Astrocyte of the spinal cord (primary cell): ENCODE measurements at regions not wholly inside any gene's neighbourhood (a gene's known extent, or its start where the extent isn't known, plus 50 kb on each side); places are given as distances from the start of the nearest gene placed in this dataset.

ENCODE experiments used
- DNase-seq: peaks from one replicate; pipeline ENCODE4 v3.0.0; 2011; ENCODE audit warnings: low read depth, low spot score
- H3K4me3 ChIP-seq: 2 replicates; pipeline ENCODE4 v1.5.1; 2011; ENCODE audit warnings: low read depth, mild to moderate bottlenecking, low read length, moderate library complexity
- in situ Hi-C: cut with HindIII; loops from 2 replicates; pipeline ENCODE4 v1.10.0; 2017; ENCODE audit warnings: low sequenced_read_pairs
- TF ChIP-seq, protein P1 (sequence below): IDR thresholded peaks from 2 replicates; pipeline ENCODE4 v1.5.1; 2012; ENCODE audit warnings: low read depth, mild to moderate bottlenecking, low read length, inconsistent platforms

DNA sequence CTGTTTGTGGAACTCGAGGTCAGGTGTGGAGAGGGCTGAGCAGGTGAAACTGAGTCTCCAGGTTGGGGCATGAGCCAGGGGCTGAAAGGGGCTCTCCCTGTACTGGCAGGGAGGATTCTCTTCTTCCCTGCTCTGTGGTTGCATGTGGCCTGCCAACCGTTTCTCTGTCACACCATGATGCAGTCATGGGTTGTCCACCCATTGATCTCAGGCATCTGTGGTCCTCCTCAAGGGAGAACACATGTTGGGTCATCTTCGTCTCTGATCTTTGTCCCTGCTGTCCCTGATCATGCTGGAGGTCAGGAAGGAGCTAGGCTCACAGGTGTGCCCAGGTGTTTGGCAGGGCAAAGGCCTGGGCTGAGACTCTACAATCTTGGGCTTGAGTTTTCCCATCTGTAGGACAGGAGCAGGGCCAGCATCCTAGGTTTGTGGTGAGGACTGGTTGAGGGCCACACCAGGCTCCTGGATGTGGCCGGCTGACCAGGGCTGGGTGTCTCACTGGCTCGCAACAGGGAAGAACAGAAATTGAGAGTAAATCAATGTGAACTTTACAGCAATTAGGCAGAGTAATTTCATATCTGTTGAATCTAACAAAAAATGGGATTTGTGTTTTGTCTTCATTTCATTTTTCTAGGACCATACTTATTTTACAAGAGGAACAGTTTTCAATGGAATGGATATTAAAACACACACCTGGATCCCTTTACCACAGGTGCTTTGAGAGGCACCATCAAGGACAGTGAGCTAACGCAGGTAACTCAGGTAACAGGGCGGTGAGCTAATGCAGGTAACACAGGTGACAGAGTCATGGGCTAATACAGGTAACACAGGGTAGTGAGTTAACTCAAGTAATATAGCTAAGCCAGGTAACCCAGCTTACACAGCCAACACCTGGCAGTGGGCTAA lies 58.5 kb upstream of the IGFBP3 start:
- DNase-seq, result no peak
- TF ChIP-seq, protein P1, sequence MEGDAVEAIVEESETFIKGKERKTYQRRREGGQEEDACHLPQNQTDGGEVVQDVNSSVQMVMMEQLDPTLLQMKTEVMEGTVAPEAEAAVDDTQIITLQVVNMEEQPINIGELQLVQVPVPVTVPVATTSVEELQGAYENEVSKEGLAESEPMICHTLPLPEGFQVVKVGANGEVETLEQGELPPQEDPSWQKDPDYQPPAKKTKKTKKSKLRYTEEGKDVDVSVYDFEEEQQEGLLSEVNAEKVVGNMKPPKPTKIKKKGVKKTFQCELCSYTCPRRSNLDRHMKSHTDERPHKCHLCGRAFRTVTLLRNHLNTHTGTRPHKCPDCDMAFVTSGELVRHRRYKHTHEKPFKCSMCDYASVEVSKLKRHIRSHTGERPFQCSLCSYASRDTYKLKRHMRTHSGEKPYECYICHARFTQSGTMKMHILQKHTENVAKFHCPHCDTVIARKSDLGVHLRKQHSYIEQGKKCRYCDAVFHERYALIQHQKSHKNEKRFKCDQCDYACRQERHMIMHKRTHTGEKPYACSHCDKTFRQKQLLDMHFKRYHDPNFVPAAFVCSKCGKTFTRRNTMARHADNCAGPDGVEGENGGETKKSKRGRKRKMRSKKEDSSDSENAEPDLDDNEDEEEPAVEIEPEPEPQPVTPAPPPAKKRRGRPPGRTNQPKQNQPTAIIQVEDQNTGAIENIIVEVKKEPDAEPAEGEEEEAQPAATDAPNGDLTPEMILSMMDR, result no peak
- no peak overlapping the region for H3K4me3 ChIP-seq
- in situ Hi-C loops, result no loop called here

DNA sequence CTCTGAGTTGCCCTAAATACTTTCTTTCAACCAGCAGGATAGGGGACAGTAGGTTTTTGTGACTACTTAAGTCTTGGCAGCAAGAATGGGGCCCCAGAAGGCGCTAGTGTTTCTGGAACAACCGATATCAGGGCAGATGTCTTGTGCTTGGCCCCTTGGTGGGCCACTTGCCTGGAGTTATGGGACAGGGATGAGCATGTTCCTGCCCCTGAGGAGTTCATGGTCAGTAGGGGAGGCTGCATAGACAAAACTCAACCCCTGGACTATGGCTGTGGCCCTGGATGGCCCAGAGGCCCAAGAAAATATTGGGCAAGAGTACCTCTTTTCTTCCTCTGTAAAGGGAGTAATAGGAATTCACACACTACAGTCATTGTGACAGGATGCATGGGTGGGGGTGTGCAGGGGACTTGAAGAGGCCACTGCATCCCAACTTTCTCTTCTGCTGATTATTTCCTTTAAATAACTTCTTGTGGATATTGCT lies 57.7 kb upstream of the IGFBP3 start:
- no peak for DNase-seq
- H3K4me3 ChIP-seq, result no peak overlapping the region
- TF ChIP-seq, protein P1, result no peak
- in situ Hi-C loops, result no loop called here

DNA sequence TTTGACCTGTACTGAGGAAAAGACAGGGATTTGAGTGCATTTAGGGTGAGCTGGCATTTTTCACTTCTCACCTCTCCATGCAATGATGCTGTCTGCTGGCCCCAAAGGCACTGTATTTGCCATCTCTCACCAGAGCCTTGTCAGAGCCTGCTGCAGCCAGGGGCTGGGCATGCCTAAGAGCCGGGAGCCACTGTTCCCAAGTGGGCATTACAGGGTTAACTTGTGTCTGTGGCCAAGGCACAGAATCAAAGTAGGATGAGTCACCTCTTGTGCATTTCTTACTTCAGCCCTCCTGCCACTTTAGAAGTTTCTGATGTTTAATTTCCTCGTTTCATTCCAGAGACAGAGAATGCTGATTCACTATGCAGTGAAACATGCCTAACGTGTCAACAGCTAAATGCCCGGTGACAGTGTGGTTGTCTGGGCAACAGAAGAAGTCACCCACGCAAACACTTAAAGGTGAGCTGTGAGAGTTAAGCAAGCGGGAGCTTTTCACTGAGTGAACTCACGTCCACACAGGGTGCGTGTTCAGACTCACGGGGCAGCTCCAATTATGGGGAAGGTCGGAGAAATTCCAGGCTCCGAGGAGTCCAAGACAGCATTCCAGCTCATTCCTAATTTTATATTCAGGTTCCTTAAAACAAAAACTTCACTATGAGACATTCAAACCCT lies 57.1 kb upstream of the IGFBP3 start:
- in situ Hi-C loops, result no loop called here
- TF ChIP-seq, protein P1, result no peak
- peak; percentile 96 for DNase-seq

DNA sequence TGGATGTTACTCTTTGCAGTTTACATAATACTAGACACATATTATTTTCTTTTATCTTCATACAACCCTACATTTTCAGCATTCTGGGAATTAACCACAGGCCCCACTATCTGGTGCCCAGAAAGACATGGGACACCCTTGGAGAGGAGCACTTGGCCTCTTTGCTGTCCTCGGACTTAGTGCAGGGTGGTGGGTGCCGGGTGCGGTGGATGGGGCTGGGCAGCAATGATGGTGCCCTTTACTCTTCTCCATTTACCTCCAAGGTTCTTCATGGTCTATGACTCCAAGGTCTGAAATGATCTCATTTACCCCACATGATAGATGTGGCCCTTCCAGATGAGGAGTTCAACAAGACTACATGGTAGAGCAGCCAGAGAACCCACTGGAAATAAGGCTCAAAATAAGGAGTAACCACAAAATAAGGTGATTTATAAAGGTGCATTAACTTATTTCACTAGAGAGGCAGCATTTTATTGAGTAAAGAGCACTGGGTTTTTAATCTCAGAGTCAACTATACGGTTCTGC lies 56.2 kb upstream of the IGFBP3 start:
- TF ChIP-seq, protein P1, result no peak
- DNase-seq, result peak; percentile 13
- no peak overlapping the region for H3K4me3 ChIP-seq
- in situ Hi-C loops, result no loop called here

More for the DNA sequence above, 57.1 kb upstream of the IGFBP3 start:
- H3K4me3 ChIP-seq, result no peak overlapping the region

DNA sequence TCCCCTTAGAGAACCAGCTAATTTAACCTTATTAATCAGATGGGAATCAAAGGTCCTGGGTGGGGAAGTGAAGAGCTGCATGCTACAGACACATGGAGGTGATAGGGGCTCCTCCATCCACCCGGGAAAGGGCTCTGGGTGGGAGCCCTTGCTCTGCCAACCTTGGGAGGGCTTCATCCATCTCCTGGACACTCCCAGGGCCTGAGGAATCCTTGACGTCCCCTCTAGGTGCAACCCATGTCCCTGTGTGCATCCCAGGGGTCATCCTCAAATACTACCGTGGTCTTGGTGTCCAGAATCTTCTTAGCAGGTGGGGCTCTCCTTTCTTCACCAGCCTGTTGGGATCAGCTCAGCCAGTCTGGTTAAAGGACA lies 55.4 kb upstream of the IGFBP3 start:
- DNase-seq, result no peak
- H3K4me3 ChIP-seq, result no peak overlapping the region
- in situ Hi-C loops, result no loop called here
- TF ChIP-seq, protein P1, result no peak

DNA sequence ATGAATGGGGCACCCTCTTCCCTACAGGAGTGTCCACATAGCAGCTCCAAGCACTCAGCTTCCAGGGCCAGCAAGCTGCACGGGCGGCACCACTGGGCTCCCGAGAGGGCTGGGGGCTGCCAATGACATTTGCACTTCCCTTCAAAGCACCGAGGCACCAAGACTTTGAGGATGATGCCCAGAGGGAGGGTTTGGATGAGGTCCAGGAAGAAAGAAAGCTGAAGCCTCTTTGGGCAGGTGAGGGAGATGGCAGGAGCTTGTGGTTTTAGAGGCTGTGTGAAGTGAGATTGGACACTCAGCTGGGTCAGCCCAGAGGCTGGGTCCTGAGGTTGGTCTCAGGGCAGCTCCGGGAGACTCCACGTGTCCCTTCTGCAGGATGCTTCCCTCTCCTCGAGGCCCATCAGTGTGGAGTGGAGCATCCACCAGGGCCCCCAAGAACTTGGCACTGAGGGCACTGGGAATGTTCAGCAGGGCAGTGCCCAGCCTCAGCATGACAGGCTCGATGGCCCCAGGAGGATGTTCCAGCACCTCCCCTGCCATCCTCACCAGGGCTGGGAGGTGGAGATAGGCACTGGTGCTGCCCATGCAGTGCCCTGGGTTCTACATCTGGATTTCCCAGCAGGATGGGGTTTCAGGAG lies 54.9 kb upstream of the IGFBP3 start:
- in situ Hi-C loops, result no loop called here
- no peak for DNase-seq
- H3K4me3 ChIP-seq, result no peak overlapping the region
- TF ChIP-seq, protein P1, result no peak
